ENCODE measurements at regions not wholly inside any gene's neighbourhood (a gene's known extent, or its start where the extent isn't known, plus 50 kb on each side); places are given as distances from the start of the nearest gene placed in this dataset.

GRCh38 chr5:54854883-54855581 lies 130.4 kb downstream of the ESM1 start:
- no peak for DNase-seq (ENCODE audit: low read depth in 2 of 2)

GRCh38 chr5:54852007-54852406 lies 133.4 kb downstream of the ESM1 start:
- no peak for DNase-seq (ENCODE audit: low read depth in 2 of 2)

GRCh38 chr5:54851449-54851848 lies 133.9 kb downstream of the ESM1 start:
- no peak for DNase-seq (ENCODE audit: low read depth in 2 of 2)

GRCh38 chr5:54848581-54848980 lies 136.8 kb downstream of the ESM1 start:
- no peak for DNase-seq (ENCODE audit: low read depth in 2 of 2)

- DNase-seq (ENCODE audit: low read depth in 2 of 2): no peak
These were observed 139.8 kb downstream of the ESM1 start for GRCh38 chr5:54845567-54845941.

- DNase-seq (ENCODE audit: low read depth in 2 of 2): no peak
These were observed 140.4 kb downstream of the ESM1 start for GRCh38 chr5:54844905-54845566.

- no peak for DNase-seq (ENCODE audit: low read depth in 2 of 2)
These were observed 141.1 kb downstream of the ESM1 start for GRCh38 chr5:54844266-54844665.

GRCh38 chr5:54841481-54841880 lies 143.9 kb downstream of the ESM1 start:
- DNase-seq (ENCODE audit: low read depth in 2 of 2): no peak

GRCh38 chr5:54838843-54839242 lies 146.6 kb downstream of the ESM1 start:
- no peak for DNase-seq (ENCODE audit: low read depth in 2 of 2)

GRCh38 chr5:54837981-54838380 lies 147.4 kb downstream of the ESM1 start:
- DNase-seq (ENCODE audit: low read depth in 2 of 2): no peak

- DNase-seq (ENCODE audit: low read depth in 2 of 2): no peak
These were observed 148.3 kb downstream of the ESM1 start for GRCh38 chr5:54837093-54837492.

GRCh38 chr5:54835647-54836046 lies 149.7 kb downstream of the ESM1 start:
- no peak for DNase-seq (ENCODE audit: low read depth in 2 of 2)

- DNase-seq (ENCODE audit: low read depth in 2 of 2): no peak
These were observed 151.1 kb downstream of the ESM1 start for GRCh38 chr5:54834121-54834842.

- DNase-seq (ENCODE audit: low read depth in 2 of 2): no peak
These were observed 151.8 kb downstream of the ESM1 start for GRCh38 chr5:54833590-54833989.

GRCh38 chr5:54832858-54833257 lies 152.5 kb downstream of the ESM1 start:
- no peak for DNase-seq (ENCODE audit: low read depth in 2 of 2)

GRCh38 chr5:54832045-54832444 lies 153.3 kb downstream of the ESM1 start:
- no peak for DNase-seq (ENCODE audit: low read depth in 2 of 2)

GRCh38 chr5:54831233-54831632 lies 154.2 kb downstream of the ESM1 start:
- no peak for DNase-seq (ENCODE audit: low read depth in 2 of 2)

- DNase-seq (ENCODE audit: low read depth in 2 of 2): no peak
These were observed 155.5 kb downstream of the ESM1 start for GRCh38 chr5:54829676-54830535.

- DNase-seq (ENCODE audit: low read depth in 2 of 2): no peak
These were observed 156.3 kb downstream of the ESM1 start for GRCh38 chr5:54829102-54829501.

GRCh38 chr5:54828151-54828550 lies 157.2 kb downstream of the ESM1 start:
- DNase-seq (ENCODE audit: low read depth in 2 of 2): no peak

GRCh38 chr5:54825005-54825404 lies 160.4 kb downstream of the ESM1 start:
- DNase-seq (ENCODE audit: low read depth in 2 of 2): no peak

GRCh38 chr5:54823006-54823405 lies 162.4 kb downstream of the ESM1 start:
- no peak for DNase-seq (ENCODE audit: low read depth in 2 of 2)

Data from stimulated activated CD8-positive, alpha-beta memory T cell treated with anti-CD3 and anti-CD28 coated beads, Interleukin-7, amount 100 ng/mL, for 4 hours (primary cell).